Tibial nerve (tissue), 4 donors: ENCODE measurements at regions not wholly inside any gene's neighbourhood (a gene's known extent, or its start where the extent isn't known, plus 50 kb on each side); places are given as distances from the start of the nearest gene placed in this dataset.

ENCODE experiments used
- EP300 ChIP-seq, 2 donors: sonication (generic); formaldehyde crosslinking; IDR thresholded peaks; one replicate each; pipeline ENCODE4 v1.6.1; 2017; ENCODE audit warnings: antibody characterized with exemption in 2 of 2, mild to moderate bottlenecking in 1 of 2
- POLR2A ChIP-seq, 2 donors: fragments of 450-650 bp; IDR thresholded peaks; one replicate each; pipeline ENCODE4 v1.6.1; 2017; ENCODE audit warnings: antibody characterized with exemption in 2 of 2, mild to moderate bottlenecking in 2 of 2, moderate library complexity in 2 of 2
- TF ChIP-seq, protein P1 (sequence below), 5 experiments: fragments of 200-600 bp in 3 of 5; fragments of 450-650 bp in 2 of 5; sonication (generic) in 3 of 5; IDR thresholded peaks; one replicate each; pipeline ENCODE4 v1.5.1; 2016 to 2019; ENCODE audit warnings: antibody characterized with exemption in 5 of 5, mild to moderate bottlenecking in 3 of 5, moderate library complexity in 2 of 5

DNA sequence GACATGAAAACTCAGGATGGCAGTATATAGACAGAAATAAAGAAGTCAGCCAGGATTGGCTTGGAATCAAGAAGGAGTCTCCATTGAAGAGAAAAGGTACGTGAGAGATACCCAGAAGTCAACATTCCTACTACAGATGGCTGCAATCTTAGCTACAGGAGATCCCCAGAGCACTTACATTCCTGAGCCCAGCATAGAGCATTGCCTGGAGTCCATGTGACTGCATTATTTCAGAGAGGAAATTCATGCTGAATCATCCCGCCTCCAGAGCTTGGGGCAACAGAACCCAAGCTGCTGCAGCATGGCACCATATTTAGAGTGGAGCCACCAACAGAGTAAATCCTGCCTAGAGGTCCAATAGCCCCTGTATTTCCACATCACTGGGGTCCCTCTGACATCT is 125.0 kb upstream of the GRIK2 start:
- TF ChIP-seq, protein P1, sequence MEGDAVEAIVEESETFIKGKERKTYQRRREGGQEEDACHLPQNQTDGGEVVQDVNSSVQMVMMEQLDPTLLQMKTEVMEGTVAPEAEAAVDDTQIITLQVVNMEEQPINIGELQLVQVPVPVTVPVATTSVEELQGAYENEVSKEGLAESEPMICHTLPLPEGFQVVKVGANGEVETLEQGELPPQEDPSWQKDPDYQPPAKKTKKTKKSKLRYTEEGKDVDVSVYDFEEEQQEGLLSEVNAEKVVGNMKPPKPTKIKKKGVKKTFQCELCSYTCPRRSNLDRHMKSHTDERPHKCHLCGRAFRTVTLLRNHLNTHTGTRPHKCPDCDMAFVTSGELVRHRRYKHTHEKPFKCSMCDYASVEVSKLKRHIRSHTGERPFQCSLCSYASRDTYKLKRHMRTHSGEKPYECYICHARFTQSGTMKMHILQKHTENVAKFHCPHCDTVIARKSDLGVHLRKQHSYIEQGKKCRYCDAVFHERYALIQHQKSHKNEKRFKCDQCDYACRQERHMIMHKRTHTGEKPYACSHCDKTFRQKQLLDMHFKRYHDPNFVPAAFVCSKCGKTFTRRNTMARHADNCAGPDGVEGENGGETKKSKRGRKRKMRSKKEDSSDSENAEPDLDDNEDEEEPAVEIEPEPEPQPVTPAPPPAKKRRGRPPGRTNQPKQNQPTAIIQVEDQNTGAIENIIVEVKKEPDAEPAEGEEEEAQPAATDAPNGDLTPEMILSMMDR (IDR thresholded peaks at IDR 0.05): no peak
- TF ChIP-seq POLR2A (IDR thresholded peaks at IDR 0.05) (no peak), EP300 (IDR thresholded peaks at IDR 0.05) (no peak)
